OCI-LY7 (cell line): ENCODE measurements at regions not wholly inside any gene's neighbourhood (a gene's known extent, or its start where the extent isn't known, plus 50 kb on each side); places are given as distances from the start of the nearest gene placed in this dataset.

Experiments
- BruUV-seq: library from RNA; stranded (reverse); fragments of 400-500 nt; replicated peaks from 2 replicates; lab custom pipeline; 2021; lab: Mats Ljungman, UMichigan
- CTCF ChIA-PET: fragments of 300-600 bp; sonication (Branson Sonifier 250); formaldehyde crosslinking; loops from one replicate; lab custom pipeline; 2022; ENCODE audit warnings: antibody characterized with exemption; ENCODE audit not compliant: unreplicated experiment; lab: Charles Lee
- POLR2A ChIA-PET: fragments of 300-600 bp; sonication (Branson Sonifier 250); formaldehyde crosslinking; loops from one replicate; lab custom pipeline; 2022; ENCODE audit warnings: antibody characterized with exemption; lab: Charles Lee
- DNase-seq: peaks from one replicate; pipeline ENCODE4 v3.0.0-alpha.2; 2015; ENCODE audit warnings: low spot score
- H2AFZ ChIP-seq: fragments of 200-600 bp; sonication (generic), shearing (Covaris generic); 2 replicates; pipeline ENCODE4 v1.6.1; 2014; ENCODE audit warnings: mild to moderate bottlenecking, antibody characterized with exemption, low read length, moderate library complexity
- H3K27ac ChIP-seq: fragments of 200-600 bp; sonication (generic); 2 replicates; pipeline ENCODE4 v1.5.1; 2014; ENCODE audit warnings: mixed run types, low read depth, mild to moderate bottlenecking, moderate library complexity, low read length, inconsistent platforms; ENCODE audit not compliant: poor library complexity, severe bottlenecking
- H3K36me3 ChIP-seq: fragments of 200-600 bp; sonication (generic); 2 replicates; pipeline ENCODE4 v1.6.1; 2014; ENCODE audit warnings: mild to moderate bottlenecking, antibody characterized with exemption, low read length, moderate library complexity, mixed read lengths; ENCODE audit not compliant: insufficient read depth
- H3K4me1 ChIP-seq: fragments of 200-600 bp; sonication (generic); 2 replicates; pipeline ENCODE4 v1.5.1; 2014; ENCODE audit warnings: mild to moderate bottlenecking, low read length; ENCODE audit not compliant: insufficient read depth, poor library complexity, severe bottlenecking
- H3K4me2 ChIP-seq: fragments of 200-600 bp; sonication (generic); 2 replicates; pipeline ENCODE4 v1.6.1; 2014; ENCODE audit warnings: mild to moderate bottlenecking, low read length
- H3K4me3 ChIP-seq: fragments of 200-600 bp; sonication (generic); 2 replicates; pipeline ENCODE4 v1.5.1; 2014; ENCODE audit warnings: mild to moderate bottlenecking, low read depth, low read length; ENCODE audit not compliant: poor library complexity, severe bottlenecking
- H3K79me2 ChIP-seq: fragments of 200-600 bp; sonication (generic); 2 replicates; pipeline ENCODE4 v1.6.1; 2016; ENCODE audit warnings: low read depth, mild to moderate bottlenecking, low read length, moderate library complexity, mixed read lengths; ENCODE audit not compliant: insufficient read depth
- H3K9me2 ChIP-seq: fragments of 200-600 bp; sonication (generic); 2 replicates; pipeline ENCODE4 v1.6.1; 2016; ENCODE audit warnings: mild to moderate bottlenecking, low read length, mixed read lengths; ENCODE audit not compliant: insufficient read depth
- H3K9me3 ChIP-seq: fragments of 200-600 bp; sonication (generic); 2 replicates; pipeline ENCODE4 v1.6.1; 2014; ENCODE audit warnings: mild to moderate bottlenecking, mixed run types, low read length, mixed read lengths
- H4K20me1 ChIP-seq: fragments of 200-600 bp; sonication (generic); 2 replicates; pipeline ENCODE4 v1.6.1; 2014; ENCODE audit warnings: mild to moderate bottlenecking, antibody characterized with exemption, low read length, moderate library complexity, mixed read lengths; ENCODE audit not compliant: insufficient read depth
- CTCF ChIP-seq: fragments of 200-600 bp; sonication (generic); conservative IDR thresholded peaks from 2 replicates; pipeline ENCODE4 v1.5.1; 2014; ENCODE audit warnings: mild to moderate bottlenecking, antibody characterized with exemption, low read length, moderate library complexity, mixed read lengths
- EZH2phosphoT487 ChIP-seq: fragments of 200-600 bp; sonication (generic); IDR thresholded peaks from 2 replicates; pipeline ENCODE4 v1.6.1; 2018; ENCODE audit warnings: low read depth, borderline replicate concordance, mild to moderate bottlenecking, mixed run types, antibody characterized with exemption, low read length, moderate library complexity, mixed read lengths
- intact Hi-C: fragments of 100-400 bp; cut with micrococcal nuclease; formaldehyde crosslinking; loops from one replicate; pipeline ENCODE4 v1.10.0; 2022; ENCODE audit not compliant: unreplicated experiment

DNA sequence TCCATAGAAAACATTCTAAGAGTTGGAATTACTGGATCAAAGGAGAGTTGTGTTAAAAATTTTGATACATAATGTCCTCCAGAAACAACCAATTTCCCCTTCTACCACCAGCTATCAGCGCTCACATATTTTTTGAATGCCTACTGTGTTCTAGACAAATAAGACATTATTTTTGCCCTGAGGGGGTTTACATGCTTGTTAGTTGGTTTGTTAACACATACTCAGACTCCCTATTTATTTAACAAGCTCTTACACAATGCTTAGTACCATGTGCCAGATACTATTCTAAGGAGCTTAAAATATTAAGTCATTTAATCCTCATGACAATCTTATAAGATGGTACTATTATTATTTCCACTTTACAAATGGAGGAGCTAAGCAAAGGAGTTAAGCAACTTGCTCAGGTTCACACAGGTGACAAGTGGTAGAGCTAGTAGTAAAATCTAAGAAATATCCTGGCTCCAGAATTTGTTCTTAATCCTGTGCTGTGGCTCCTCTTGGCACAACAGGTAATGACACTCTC is 194.2 kb downstream of the UTP18 start:
- H4K20me1 ChIP-seq = no peaks in the 10 kb centered on the region
- DNase-seq = no peak
- no peaks in the 10 kb centered on the region for H3K9me2 ChIP-seq
- intact Hi-C loops = no loop called here
- H3K36me3 ChIP-seq = no peaks in the 10 kb centered on the region
- no peak overlapping the region for H2AFZ ChIP-seq
- ChIA-PET POLR2A (interaction anchor here (0.7 kb wide), 1 partner anchor 11 kb away, joined by 3 read pairs; no protein-coding TSS in a partner anchor), CTCF (no interaction called here)
- H3K4me1 ChIP-seq = no peaks in the 10 kb centered on the region
- H3K9me3 ChIP-seq = no peaks in the 10 kb centered on the region
- H3K4me3 ChIP-seq = no peak overlapping the region
- no peak overlapping the region for H3K27ac ChIP-seq
- TF ChIP-seq CTCF (no peak), EZH2phosphoT487 (no peak)
- BruUV-seq = no TSS peak
- no peak overlapping the region for H3K4me2 ChIP-seq
- H3K79me2 ChIP-seq = no peaks in the 10 kb centered on the region

GRCh38 chr17:51455211-51455610 is 194.9 kb downstream of the UTP18 start:
- H3K4me1 ChIP-seq = no peaks in the 10 kb centered on the region
- no peaks in the 10 kb centered on the region for H3K36me3 ChIP-seq
- H4K20me1 ChIP-seq = no peaks in the 10 kb centered on the region
- no peak for DNase-seq
- no peak for TF ChIP-seq EZH2phosphoT487
- TF ChIP-seq CTCF = no peak
- no peak overlapping the region for H3K4me3 ChIP-seq
- no peaks in the 10 kb centered on the region for H3K9me2 ChIP-seq
- H3K27ac ChIP-seq = no peak overlapping the region
- intact Hi-C loops = no loop called here
- no peak overlapping the region for H2AFZ ChIP-seq
- CTCF ChIA-PET = no interaction called here
- BruUV-seq = no TSS peak
- no peaks in the 10 kb centered on the region for H3K9me3 ChIP-seq
- H3K4me2 ChIP-seq = no peak overlapping the region
- no peaks in the 10 kb centered on the region for H3K79me2 ChIP-seq
- POLR2A ChIA-PET = interaction anchor here (0.6 to 0.7 kb wide), 2 partner anchors 11 to 68 kb away, joined by 3 read pairs; no protein-coding TSS in a partner anchor

GRCh38 chr17:51455931-51456330 is 195.6 kb downstream of the UTP18 start:
- Histone ChIP-seq H3K4me3 (no peak overlapping the region), H3K36me3 (no peaks in the 10 kb centered on the region), H3K4me1 (no peaks in the 10 kb centered on the region), H3K9me2 (no peaks in the 10 kb centered on the region), H3K4me2 (no peak overlapping the region), H2AFZ (no peak overlapping the region), H3K9me3 (no peaks in the 10 kb centered on the region), H4K20me1 (no peaks in the 10 kb centered on the region), H3K27ac (no peak overlapping the region), H3K79me2 (no peaks in the 10 kb centered on the region)
- ChIA-PET CTCF (no interaction called here), POLR2A (no interaction called here)
- no peak for TF ChIP-seq CTCF
- no peak for TF ChIP-seq EZH2phosphoT487
- intact Hi-C loops = no loop called here
- no TSS peak for BruUV-seq
- no peak for DNase-seq
